ENCODE measurements at regions not wholly inside any gene's neighbourhood (a gene's known extent, or its start where the extent isn't known, plus 50 kb on each side); places are given as distances from the start of the nearest gene placed in this dataset.
"Not testable (repeated sequence)": the region's sequence is repeated elsewhere in the genome, so short reads cannot be mapped to it uniquely, and the experiment has no call there.

DNA sequence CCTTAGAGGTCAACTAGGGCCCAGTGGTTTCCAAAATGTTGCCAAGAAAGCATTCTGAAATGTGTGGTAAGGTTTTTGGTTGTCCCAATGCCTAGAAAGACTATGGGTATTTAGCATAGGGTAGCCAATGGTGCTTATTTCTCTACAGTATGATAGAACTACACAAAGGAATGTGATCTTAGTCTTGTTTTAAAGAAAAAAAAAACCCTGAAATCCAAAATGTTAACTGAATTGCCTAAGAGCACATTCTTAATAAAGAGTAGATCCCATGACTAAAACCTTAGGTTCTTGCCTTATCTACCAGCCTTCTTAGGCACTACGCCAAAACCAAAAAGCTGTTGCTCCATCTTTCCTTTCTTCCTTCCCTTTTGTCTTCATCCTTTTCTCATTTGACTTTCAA, 428.2 kb downstream of the MRPL39 start:
- ATAC-seq (no peak), DNase-seq (ENCODE audit: low spot score) (no peak)
- Mint-ChIP-seq H3K9me3 (peaks cover 11% of the 10 kb centered on the region), H3K4me3 (no peak overlapping the region), H3K27me3 (no peaks in the 10 kb centered on the region), H3K4me1 (ENCODE audit: low read depth in 2 of 2) (no peaks in the 10 kb centered on the region), H3K27ac (no peak overlapping the region), H3K36me3 (no peaks in the 10 kb centered on the region)

DNA sequence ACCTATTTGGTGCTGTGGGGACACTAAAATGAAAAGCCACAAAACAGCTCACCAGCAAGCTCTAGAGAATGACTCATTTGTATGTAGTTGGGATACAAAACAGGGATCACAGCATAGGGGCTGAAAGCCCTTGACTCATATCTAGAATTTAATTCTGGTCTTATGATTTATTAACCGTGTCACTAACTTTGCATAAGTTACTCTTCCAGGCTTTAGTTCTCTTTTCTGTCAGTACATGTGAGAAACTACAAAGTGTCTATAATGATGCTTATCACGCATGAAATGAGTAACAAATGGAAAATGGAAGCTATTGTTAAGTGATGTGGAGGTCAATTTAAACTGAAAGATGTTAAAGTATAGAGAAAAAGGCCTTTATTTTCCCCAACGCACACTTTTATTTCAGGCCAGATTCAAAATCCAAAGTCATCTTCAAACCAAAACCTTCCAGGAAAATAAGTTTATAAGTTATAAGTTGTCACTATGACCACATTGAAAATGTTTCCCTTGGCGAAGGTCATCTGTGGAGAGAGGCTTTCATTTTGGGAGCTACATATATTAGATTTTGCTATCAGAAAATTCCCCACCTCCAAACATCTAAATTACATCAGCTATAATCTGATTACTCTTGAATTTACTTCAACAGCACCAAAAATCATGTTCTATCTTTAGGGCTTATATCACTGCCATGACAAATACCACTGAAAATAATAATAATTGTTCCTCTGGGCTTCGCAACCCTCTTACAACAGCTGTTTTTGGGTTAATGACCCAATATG, 430.5 kb downstream of the MRPL39 start:
- Mint-ChIP-seq H3K4me3 (no peak overlapping the region), H3K27ac (no peak overlapping the region), H3K27me3 (no peaks in the 10 kb centered on the region), H3K4me1 (ENCODE audit: low read depth in 2 of 2) (no peaks in the 10 kb centered on the region), H3K9me3 (peaks cover 16% of the 10 kb centered on the region), H3K36me3 (no peaks in the 10 kb centered on the region)
- DNase-seq (ENCODE audit: low spot score), result no peak
- no peak for ATAC-seq

DNA sequence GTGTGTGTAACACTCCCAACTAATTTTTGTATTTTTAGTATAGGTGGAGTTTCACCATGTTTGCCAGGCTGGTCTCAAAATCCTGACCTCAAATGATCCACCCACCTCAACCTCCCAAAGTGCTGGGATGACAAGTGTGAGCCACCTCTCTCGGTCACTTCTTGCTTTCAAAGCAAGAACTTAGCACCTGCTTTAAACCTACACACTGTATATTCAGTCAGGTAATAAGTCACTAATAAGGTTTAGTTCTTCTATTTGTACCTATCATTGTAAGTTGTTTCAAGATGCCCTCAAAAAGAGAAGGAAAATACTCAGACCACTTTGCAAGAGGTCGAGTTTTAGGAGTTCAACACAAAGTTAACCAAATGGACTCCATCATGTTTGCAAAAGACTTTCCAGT, 431.3 kb downstream of the MRPL39 start:
- H3K36me3 Mint-ChIP-seq, result no peaks in the 10 kb centered on the region
- no peaks in the 10 kb centered on the region for H3K4me1 Mint-ChIP-seq (ENCODE audit: low read depth in 2 of 2)
- ATAC-seq (no peak), DNase-seq (ENCODE audit: low spot score) (no peak)
- no peak overlapping the region for H3K27ac Mint-ChIP-seq
- H3K27me3 Mint-ChIP-seq, result no peaks in the 10 kb centered on the region
- peaks cover 16% of the 10 kb centered on the region for H3K9me3 Mint-ChIP-seq
- H3K4me3 Mint-ChIP-seq, result no peak overlapping the region

DNA sequence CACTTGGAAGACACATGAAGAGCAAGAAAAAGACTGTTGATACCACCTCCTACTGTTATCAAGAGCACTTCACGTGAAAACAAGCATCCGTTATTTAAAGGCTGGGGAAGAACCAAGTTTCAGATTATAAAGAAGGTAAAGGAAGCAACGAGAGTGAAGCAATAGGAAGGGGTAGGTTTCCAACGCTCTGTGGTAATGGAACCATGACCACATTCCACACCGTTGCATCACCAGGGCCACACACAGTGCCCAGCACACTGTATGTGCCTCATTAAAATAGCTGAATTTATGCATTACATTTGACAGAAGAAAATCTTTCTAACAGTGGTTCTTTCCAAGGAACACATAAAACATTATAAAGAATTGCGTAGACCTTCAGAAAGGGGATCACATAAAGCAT, 435.8 kb downstream of the MRPL39 start:
- peaks cover 7% of the 10 kb centered on the region for H3K36me3 Mint-ChIP-seq
- ATAC-seq, result no peak
- no peak for DNase-seq (ENCODE audit: low spot score)
- H3K27ac Mint-ChIP-seq, result no peak overlapping the region
- H3K9me3 Mint-ChIP-seq, result peaks cover 21% of the 10 kb centered on the region
- H3K4me3 Mint-ChIP-seq, result no peak overlapping the region
- no peaks in the 10 kb centered on the region for H3K27me3 Mint-ChIP-seq
- H3K4me1 Mint-ChIP-seq (ENCODE audit: low read depth in 2 of 2), result no peaks in the 10 kb centered on the region

DNA sequence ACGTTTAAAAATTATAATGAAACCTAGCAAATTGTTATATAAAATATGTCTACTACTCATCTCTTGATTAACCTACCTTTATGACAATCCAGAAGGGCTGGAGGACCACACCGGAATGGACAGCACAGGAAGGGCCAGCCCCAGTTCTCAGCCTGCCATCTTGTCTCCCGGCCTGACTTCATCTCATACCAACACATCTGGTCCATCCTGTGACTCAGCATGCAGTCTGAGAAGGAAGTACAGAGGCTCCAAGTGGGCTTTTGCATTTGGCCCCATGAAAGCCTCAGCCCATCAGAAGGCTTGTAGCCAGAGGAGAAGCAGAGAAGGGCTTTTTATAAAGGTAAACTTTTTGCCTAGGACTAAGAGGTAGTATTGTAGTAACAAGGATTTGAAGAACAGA, 436.6 kb downstream of the MRPL39 start:
- DNase-seq (ENCODE audit: low spot score), result no peak
- H3K9me3 Mint-ChIP-seq, result peaks cover 21% of the 10 kb centered on the region
- no peaks in the 10 kb centered on the region for H3K27me3 Mint-ChIP-seq
- no peak overlapping the region for H3K27ac Mint-ChIP-seq
- ATAC-seq, result no peak
- H3K4me3 Mint-ChIP-seq, result no peak overlapping the region
- H3K4me1 Mint-ChIP-seq (ENCODE audit: low read depth in 2 of 2), result no peaks in the 10 kb centered on the region
- H3K36me3 Mint-ChIP-seq, result peaks cover 7% of the 10 kb centered on the region

DNA sequence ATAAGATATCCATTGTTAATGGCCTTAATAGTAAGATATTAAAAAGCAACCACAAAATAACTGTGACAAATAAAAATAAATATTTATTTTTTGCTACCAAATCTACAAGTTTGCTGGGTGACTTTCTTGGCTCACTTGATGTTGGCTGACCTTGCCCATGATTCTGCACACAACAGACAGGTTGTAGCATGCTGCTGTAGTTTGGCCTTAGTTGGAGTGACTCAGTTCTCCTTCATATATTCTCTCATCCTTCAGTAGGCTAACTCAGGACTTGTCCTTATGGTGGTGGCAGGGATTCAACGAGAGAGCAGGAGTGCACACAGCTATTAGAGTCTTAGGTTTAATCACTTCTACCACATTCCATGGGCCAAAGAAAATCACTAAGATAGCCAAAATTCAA, 437.9 kb downstream of the MRPL39 start:
- Mint-ChIP-seq H3K36me3 (peaks cover 12% of the 10 kb centered on the region), H3K4me3 (no peak overlapping the region), H3K27ac (no peak overlapping the region), H3K4me1 (ENCODE audit: low read depth in 2 of 2) (no peaks in the 10 kb centered on the region), H3K27me3 (no peaks in the 10 kb centered on the region), H3K9me3 (peaks cover 15% of the 10 kb centered on the region)
- ATAC-seq (no peak), DNase-seq (ENCODE audit: low spot score) (no peak)

DNA sequence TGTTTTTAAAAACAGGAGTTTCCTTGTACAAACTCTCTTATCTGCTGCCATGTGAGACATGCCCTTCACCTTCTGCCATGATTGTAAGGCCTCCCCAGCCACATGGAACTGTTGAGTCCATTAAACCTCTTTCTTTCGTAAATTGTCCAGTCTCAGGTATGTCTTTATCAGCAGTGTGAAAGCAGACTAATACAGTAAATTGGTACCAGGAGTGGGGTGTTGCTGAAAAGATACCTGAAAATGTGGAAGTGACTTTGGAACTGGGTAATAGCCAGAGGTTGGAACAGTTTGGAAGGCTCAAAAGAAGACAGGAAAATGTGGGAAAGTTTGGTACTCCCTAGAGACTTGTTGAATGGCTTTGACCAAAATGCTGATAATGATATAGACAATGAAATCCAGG, 440.4 kb downstream of the MRPL39 start:
- ATAC-seq; H3K4me3 Mint-ChIP-seq; DNase-seq (ENCODE audit: low spot score); H3K4me1 Mint-ChIP-seq (ENCODE audit: low read depth in 2 of 2); H3K27me3 Mint-ChIP-seq; H3K27ac Mint-ChIP-seq: not testable (repeated sequence)
- Mint-ChIP-seq H3K36me3 (peaks cover 12% of the 10 kb centered on the region), H3K9me3 (peaks cover 14% of the 10 kb centered on the region)

DNA sequence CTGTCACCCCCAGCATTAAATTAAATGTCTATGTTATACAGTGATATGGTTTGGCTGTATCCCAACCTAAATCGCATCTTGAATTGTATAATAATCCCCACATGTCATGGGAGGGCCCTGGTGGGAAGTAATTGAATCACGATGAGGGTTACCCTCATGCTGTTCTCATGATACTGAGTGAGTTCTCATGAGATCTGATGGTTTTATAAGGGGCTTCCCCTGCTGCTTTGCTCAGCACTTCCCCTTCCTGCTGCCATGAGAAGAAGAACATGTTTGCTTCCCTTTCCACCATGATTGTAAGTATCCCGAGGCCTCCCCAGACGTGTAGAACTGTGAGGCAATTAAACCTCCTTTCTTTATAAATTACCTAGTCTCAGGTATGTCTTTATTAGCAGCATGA, 445.7 kb downstream of the MRPL39 start:
- H3K4me3 Mint-ChIP-seq, result no peak overlapping the region
- no peak for ATAC-seq
- no peaks in the 10 kb centered on the region for H3K4me1 Mint-ChIP-seq (ENCODE audit: low read depth in 2 of 2)
- H3K27ac Mint-ChIP-seq, result no peak overlapping the region
- H3K36me3 Mint-ChIP-seq, result peaks cover 5% of the 10 kb centered on the region
- H3K27me3 Mint-ChIP-seq, result no peaks in the 10 kb centered on the region
- no peak for DNase-seq (ENCODE audit: low spot score)
- peaks cover 9% of the 10 kb centered on the region for H3K9me3 Mint-ChIP-seq

DNA sequence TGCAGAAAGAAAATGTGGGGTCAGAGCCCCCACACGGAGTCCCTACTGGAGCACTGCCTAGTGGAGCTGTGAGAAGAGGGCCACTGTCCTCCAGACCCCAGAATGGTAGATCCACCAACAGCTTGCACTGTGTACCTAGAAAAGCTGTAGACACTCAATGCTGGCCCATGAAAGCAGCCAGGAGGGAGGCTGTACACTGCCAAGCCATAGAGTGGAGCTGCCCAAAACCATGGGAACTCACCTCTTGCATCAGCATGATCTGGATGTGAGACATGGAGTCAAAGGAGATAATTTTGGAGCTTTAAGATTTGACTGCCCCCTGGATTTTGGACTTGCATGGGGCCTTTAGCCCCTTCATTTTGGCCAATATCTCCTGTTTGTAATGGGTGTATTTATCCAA, 452.3 kb downstream of the MRPL39 start:
- not testable (repeated sequence) for H3K27me3 Mint-ChIP-seq; H3K9me3 Mint-ChIP-seq; H3K36me3 Mint-ChIP-seq; H3K4me3 Mint-ChIP-seq; H3K27ac Mint-ChIP-seq; DNase-seq (ENCODE audit: low spot score); ATAC-seq; H3K4me1 Mint-ChIP-seq (ENCODE audit: low read depth in 2 of 2)

DNA sequence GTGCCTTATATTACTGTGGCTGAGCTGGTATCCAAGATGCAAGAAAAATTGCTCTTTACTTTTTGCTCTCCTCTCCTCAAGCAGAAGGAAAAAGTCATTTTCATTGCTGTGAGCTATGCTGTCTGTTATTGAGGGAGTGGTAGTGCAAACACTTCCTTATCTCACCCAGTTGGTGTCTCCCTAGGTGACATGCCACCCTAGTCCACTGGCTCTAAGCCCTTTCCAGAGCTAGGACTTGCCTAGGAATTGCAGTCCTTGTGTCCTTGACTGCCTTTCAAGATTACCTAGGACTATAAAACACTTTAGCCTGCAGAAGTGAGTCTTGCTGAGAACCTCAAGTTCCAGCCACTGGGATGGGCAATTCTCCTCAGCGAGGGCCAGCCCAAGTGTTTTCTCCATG, 458.3 kb downstream of the MRPL39 start:
- Mint-ChIP-seq H3K27ac (no peak overlapping the region), H3K9me3 (peaks cover 16% of the 10 kb centered on the region), H3K4me3 (no peak overlapping the region), H3K36me3 (peaks cover 4% of the 10 kb centered on the region), H3K4me1 (ENCODE audit: low read depth in 2 of 2) (no peaks in the 10 kb centered on the region), H3K27me3 (no peaks in the 10 kb centered on the region)
- ATAC-seq (no peak), DNase-seq (ENCODE audit: low spot score) (no peak)

DNA sequence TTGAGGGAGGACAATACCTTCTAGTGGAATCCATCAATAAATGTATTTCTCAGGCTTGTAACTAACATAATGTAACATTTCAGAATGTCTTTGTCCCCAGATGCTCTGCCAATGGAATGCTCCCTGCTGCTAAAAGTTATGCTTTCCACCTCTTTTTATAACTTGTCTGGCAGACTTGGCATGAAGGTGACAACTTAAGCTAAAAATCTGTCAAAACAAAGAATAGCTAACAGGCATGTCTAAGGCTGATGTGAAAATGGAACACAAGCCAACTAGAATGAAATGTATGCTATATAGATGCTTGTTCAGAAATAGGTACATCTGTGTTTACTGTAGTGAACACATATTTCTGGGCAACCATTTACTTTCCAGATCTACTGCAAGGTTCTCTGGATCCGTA, 467.9 kb downstream of the MRPL39 start:
- Mint-ChIP-seq H3K9me3 (peaks cover 12% of the 10 kb centered on the region), H3K4me3 (no peak overlapping the region), H3K36me3 (no peaks in the 10 kb centered on the region)

DNA sequence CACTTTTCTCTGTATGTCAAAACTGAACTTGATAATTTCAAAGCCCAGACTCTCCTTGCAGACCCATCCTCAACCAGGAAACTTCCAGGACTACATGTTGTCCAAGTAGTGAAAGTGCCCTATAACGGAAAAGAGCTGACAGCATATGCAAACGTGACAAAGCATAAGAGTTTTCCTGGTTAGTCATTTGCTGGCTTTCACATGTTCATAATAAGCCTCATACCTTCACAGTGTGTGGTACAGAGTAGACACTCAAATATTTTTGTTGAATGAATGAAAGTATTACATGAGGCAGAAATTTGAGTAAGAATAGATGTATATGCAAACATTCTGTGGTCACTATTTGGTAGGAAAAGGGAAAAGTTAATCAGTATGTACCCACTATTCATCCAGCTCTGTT, 473.3 kb downstream of the MRPL39 start:
- Mint-ChIP-seq H3K4me3 (no peak overlapping the region), H3K27me3 (no peaks in the 10 kb centered on the region), H3K27ac (no peak overlapping the region), H3K36me3 (peaks cover 4% of the 10 kb centered on the region), H3K9me3 (peaks cover 20% of the 10 kb centered on the region), H3K4me1 (ENCODE audit: low read depth in 2 of 2) (no peaks in the 10 kb centered on the region)
- DNase-seq (ENCODE audit: low spot score), result no peak
- ATAC-seq, result no peak

More for the DNA sequence above, 467.9 kb downstream of the MRPL39 start:
- no peak overlapping the region for H3K27ac Mint-ChIP-seq
- no peaks in the 10 kb centered on the region for H3K4me1 Mint-ChIP-seq (ENCODE audit: low read depth in 2 of 2)
- H3K27me3 Mint-ChIP-seq, result no peaks in the 10 kb centered on the region
- DNase-seq (ENCODE audit: low spot score) (no peak), ATAC-seq (no peak)

DNA sequence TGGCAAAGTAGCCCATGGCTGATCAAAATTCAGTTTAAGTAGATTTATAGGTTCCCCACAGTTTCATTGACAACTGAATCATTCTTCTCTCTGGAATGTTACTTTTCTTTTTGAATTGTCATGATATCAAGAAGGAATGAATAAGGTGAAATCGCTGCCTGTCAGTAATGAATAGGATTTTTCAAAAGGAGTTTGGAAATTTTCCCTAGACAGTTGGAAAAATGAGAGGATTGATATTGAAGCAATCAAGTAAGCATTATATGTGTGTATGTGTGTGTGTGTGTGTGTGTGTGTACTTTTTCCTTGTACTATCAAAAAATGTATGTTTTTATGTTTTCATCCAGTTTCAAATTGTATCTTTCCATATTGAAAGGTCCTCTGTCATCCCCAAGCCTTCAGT, 479.5 kb downstream of the MRPL39 start:
- no peak overlapping the region for H3K27ac Mint-ChIP-seq
- peaks cover 13% of the 10 kb centered on the region for H3K9me3 Mint-ChIP-seq
- ATAC-seq, result no peak
- H3K4me1 Mint-ChIP-seq (ENCODE audit: low read depth in 2 of 2), result no peaks in the 10 kb centered on the region
- DNase-seq (ENCODE audit: low spot score), result no peak
- H3K36me3 Mint-ChIP-seq, result peaks cover 4% of the 10 kb centered on the region
- H3K4me3 Mint-ChIP-seq, result no peak overlapping the region
- no peaks in the 10 kb centered on the region for H3K27me3 Mint-ChIP-seq

DNA sequence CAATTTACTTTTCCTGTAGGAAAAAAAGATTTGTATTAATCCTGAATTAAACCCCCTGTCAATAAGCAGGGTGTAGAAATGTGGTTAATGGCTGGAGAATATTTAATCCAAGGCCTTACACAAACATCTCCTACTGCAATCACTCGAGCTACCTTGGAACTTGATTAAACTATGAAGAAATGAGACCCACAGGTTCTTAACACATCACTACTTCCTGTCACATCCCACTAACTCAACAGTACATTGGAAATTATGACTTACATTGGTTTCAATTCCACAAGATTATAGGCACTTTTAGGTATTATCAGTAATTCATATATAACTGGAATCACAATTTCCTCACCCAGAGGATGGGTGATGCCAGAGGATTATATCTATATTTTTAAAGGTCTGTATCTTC, 480.3 kb downstream of the MRPL39 start:
- Mint-ChIP-seq H3K27ac (no peak overlapping the region), H3K27me3 (no peaks in the 10 kb centered on the region), H3K9me3 (peaks cover 9% of the 10 kb centered on the region), H3K4me1 (ENCODE audit: low read depth in 2 of 2) (no peaks in the 10 kb centered on the region), H3K36me3 (peaks cover 4% of the 10 kb centered on the region), H3K4me3 (no peak overlapping the region)
- DNase-seq (ENCODE audit: low spot score) (no peak), ATAC-seq (no peak)

DNA sequence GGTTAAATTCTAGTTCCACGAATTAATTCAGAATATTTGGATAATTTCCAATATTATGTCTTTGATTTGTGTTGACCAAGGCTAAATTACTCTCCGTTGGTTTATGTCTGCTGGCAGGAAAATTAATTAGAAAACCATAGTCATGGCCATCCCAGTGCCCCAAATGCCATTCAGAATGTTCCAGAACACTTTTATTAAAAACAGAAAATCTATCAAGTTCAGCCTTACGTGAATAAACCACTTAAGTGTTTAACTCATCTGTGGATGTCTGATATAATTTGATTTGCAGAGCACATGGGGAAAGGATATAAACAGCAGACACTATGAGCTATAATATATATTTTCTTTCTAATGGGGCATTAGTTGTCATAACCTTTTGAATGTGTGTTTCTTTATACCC, 480.7 kb downstream of the MRPL39 start:
- ATAC-seq (no peak), DNase-seq (ENCODE audit: low spot score) (no peak)
- Mint-ChIP-seq H3K27ac (no peak overlapping the region), H3K9me3 (peaks cover 7% of the 10 kb centered on the region), H3K27me3 (no peaks in the 10 kb centered on the region), H3K4me1 (ENCODE audit: low read depth in 2 of 2) (no peaks in the 10 kb centered on the region), H3K4me3 (no peak overlapping the region), H3K36me3 (peaks cover under 1% of the 10 kb centered on the region)
